SK-N-SH treated with all-trans-retinoic acid at 6 μM for 48 hours (cell line): ENCODE measurements at regions not wholly inside any gene's neighbourhood (a gene's known extent, or its start where the extent isn't known, plus 50 kb on each side); places are given as distances from the start of the nearest gene placed in this dataset.

Source experiments
- ATAC-seq: fragments of 200-7000 bp; cut with Tn5 transposase; 3 replicates; pipeline ENCODE4 v1.9.1; 2020; ENCODE audit warnings: mild to moderate bottlenecking, moderate library complexity
- ARNTL ChIP-seq: fragments of 450-650 bp; formaldehyde crosslinking; IDR thresholded peaks from 2 replicates; pipeline ENCODE4 v1.5.0; 2020; ENCODE audit warnings: low read depth, mild to moderate bottlenecking, moderate library complexity, borderline replicate concordance
- BACH2 ChIP-seq: fragments of 250-450 bp; sonication (Bioruptor Pico); IDR thresholded peaks from 2 replicates; pipeline ENCODE4 v1.9.0; 2021; ENCODE audit warnings: mild to moderate bottlenecking, borderline replicate concordance
- CSDC2 ChIP-seq: fragments of 250-450 bp; sonication (Bioruptor Pico); IDR thresholded peaks from 2 replicates; pipeline ENCODE4 v1.5.0; 2020; ENCODE audit warnings: mild to moderate bottlenecking, moderate library complexity
- OSR1 ChIP-seq: fragments of 250-450 bp; sonication (Bioruptor Pico); IDR thresholded peaks from 2 replicates; pipeline ENCODE4 v1.8.0; 2022; ENCODE audit warnings: moderate library complexity, mild to moderate bottlenecking, inconsistent platforms
- PATZ1 ChIP-seq: fragments of 250-450 bp; sonication (Bioruptor Pico); IDR thresholded peaks from 2 replicates; pipeline ENCODE4 v1.8.0; 2020; ENCODE audit warnings: mild to moderate bottlenecking, moderate library complexity, borderline replicate concordance
- POU6F1 ChIP-seq: fragments of 250-450 bp; sonication (Bioruptor Pico); IDR thresholded peaks from 2 replicates; pipeline ENCODE4 v1.8.0; 2021; ENCODE audit warnings: low read depth, mild to moderate bottlenecking, moderate library complexity, borderline replicate concordance
- PPARA ChIP-seq: fragments of 250-450 bp; sonication (Bioruptor Pico); IDR thresholded peaks from 2 replicates; pipeline ENCODE4 v1.5.0; 2020; ENCODE audit warnings: mild to moderate bottlenecking, borderline replicate concordance
- RARB ChIP-seq: fragments of 250-450 bp; sonication (Bioruptor Pico); IDR thresholded peaks from 2 replicates; pipeline ENCODE4 v1.8.0; 2021; ENCODE audit warnings: mild to moderate bottlenecking, moderate library complexity
- SNAI2 ChIP-seq: fragments of 250-450 bp; sonication (Bioruptor Pico); IDR thresholded peaks from 2 replicates; pipeline ENCODE4 v1.5.0; 2020; ENCODE audit warnings: mild to moderate bottlenecking, moderate library complexity
- TCF4 ChIP-seq: fragments of 250-450 bp; sonication (Bioruptor Pico); IDR thresholded peaks from 2 replicates; pipeline ENCODE4 v1.8.0; 2021; ENCODE audit warnings: mild to moderate bottlenecking, moderate library complexity, borderline replicate concordance
- TOX ChIP-seq: fragments of 250-450 bp; sonication (Bioruptor Pico); IDR thresholded peaks from 2 replicates; pipeline ENCODE4 v1.8.0; 2021; ENCODE audit warnings: mild to moderate bottlenecking, moderate library complexity, borderline replicate concordance
- TSHZ2 ChIP-seq: fragments of 250-450 bp; sonication (Bioruptor Pico); IDR thresholded peaks from 2 replicates; pipeline ENCODE4 v1.5.0; 2020; ENCODE audit warnings: mild to moderate bottlenecking, moderate library complexity
- ZC3H10 ChIP-seq: fragments of 250-450 bp; sonication (Bioruptor Pico); IDR thresholded peaks from 2 replicates; pipeline ENCODE4 v1.5.1; 2021; ENCODE audit warnings: mild to moderate bottlenecking, moderate library complexity
- ZFP3 ChIP-seq: fragments of 250-450 bp; sonication (Bioruptor Pico); IDR thresholded peaks from 2 replicates; pipeline ENCODE4 v1.5.0; 2020; ENCODE audit warnings: mild to moderate bottlenecking, moderate library complexity
- ZNF565 ChIP-seq: fragments of 450-650 bp; formaldehyde crosslinking; conservative IDR thresholded peaks from 2 replicates; pipeline ENCODE4 v1.5.0; 2020; ENCODE audit warnings: low read depth, mild to moderate bottlenecking, moderate library complexity
- ZNF70 ChIP-seq: fragments of 450-650 bp; formaldehyde crosslinking; IDR thresholded peaks from 2 replicates; pipeline ENCODE4 v1.5.0; 2020; ENCODE audit warnings: mild to moderate bottlenecking, moderate library complexity
- ZNF8 ChIP-seq: fragments of 450-650 bp; formaldehyde crosslinking; IDR thresholded peaks from 2 replicates; pipeline ENCODE4 v1.5.0; 2020; ENCODE audit warnings: mild to moderate bottlenecking, moderate library complexity
- TF ChIP-seq, protein P1 (sequence below): fragments of 250-450 bp; sonication (Bioruptor Pico); IDR thresholded peaks from 2 replicates; pipeline ENCODE4 v1.5.1; 2020; ENCODE audit warnings: low read depth, mild to moderate bottlenecking, moderate library complexity
- TF ChIP-seq, protein P2 (sequence below): fragments of 250-450 bp; sonication (Bioruptor Pico); IDR thresholded peaks from 2 replicates; pipeline ENCODE4 v1.5.1; 2021; ENCODE audit warnings: mild to moderate bottlenecking, moderate library complexity

DNA sequence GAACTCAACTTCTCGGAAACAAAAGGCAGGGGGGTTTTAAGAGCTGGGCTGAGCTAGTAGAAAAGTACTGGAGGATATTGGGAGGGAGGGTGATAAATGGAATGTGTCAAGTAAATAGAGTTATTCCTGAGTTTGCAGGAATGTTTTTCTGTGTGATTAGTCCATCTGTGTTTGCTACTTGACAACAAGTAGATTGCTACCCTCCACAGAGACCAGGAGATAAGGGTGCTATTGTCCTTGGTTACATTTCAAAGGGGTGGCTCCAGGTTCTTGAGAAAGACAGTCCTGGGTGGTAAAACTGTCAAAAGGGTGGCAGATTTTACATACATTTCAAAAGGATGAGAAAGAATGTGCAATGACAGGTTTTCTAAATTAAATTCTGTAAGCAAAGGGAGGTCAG is 181.2 kb upstream of the PPP3CA start (continued):
- TF ChIP-seq ZNF70 (CRISPR knock-in tag): no peak

DNA sequence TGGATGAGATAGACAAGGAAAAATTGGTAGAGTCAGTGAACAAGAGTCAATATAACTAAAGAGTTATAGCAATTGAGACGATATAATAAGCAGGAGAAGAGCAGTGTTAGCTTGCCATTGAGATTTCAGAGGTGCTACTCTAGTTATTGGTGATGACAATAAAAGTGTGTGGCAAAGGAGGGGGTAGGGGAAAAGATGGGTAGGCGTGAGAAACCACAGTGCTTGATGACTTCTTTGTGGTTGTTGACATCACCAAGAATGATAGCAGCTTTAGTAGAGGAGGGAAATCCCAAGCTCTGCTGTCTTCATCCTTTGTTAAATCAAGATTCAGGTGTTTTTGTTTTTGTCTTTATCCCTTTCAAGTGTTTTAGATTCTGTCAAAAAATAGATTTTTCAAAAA is 179.9 kb upstream of the PPP3CA start:
- TF ChIP-seq BACH2 (CRISPR knock-in tag): no peak
- TF ChIP-seq, protein P1, sequence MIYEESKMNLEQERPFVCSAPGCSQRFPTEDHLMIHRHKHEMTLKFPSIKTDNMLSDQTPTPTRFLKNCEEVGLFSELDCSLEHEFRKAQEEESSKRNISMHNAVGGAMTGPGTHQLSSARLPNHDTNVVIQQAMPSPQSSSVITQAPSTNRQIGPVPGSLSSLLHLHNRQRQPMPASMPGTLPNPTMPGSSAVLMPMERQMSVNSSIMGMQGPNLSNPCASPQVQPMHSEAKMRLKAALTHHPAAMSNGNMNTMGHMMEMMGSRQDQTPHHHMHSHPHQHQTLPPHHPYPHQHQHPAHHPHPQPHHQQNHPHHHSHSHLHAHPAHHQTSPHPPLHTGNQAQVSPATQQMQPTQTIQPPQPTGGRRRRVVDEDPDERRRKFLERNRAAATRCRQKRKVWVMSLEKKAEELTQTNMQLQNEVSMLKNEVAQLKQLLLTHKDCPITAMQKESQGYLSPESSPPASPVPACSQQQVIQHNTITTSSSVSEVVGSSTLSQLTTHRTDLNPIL: no peak
- TF ChIP-seq ZC3H10: no peak
- no peak for TF ChIP-seq PPARA
- TF ChIP-seq CSDC2: no peak
- TF ChIP-seq ZFP3 (CRISPR knock-in tag): no peak
- TF ChIP-seq PATZ1 (CRISPR knock-in tag): no peak
- no peak for TF ChIP-seq ARNTL (CRISPR knock-in tag)
- TF ChIP-seq SNAI2 (CRISPR knock-in tag): no peak
- no peak for TF ChIP-seq TSHZ2
- no peak for ATAC-seq

DNA sequence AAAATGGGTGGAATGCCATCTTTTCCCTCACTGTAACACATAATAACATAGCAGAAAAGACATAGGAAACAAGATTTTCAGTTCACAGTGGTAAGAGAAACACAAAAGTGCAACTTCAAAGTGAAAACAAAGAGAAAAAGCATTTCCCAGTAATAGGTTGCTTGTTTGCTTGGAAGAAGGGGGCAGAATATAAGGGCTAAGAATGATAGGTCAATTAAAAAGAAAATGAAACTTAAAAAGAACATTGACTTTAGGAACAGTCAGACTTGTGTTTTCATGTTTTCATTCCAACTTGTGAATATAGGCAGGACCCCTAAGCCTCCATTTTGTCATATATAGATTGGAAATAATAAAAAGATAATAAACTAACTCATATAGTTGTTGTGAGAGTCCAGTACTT is 168.2 kb upstream of the PPP3CA start:
- no peak for TF ChIP-seq PPARA
- TF ChIP-seq PATZ1 (CRISPR knock-in tag): no peak
- TF ChIP-seq POU6F1 (CRISPR knock-in tag): no peak
- TF ChIP-seq CSDC2: no peak
- TF ChIP-seq TOX (CRISPR knock-in tag): no peak
- no peak for TF ChIP-seq OSR1
- TF ChIP-seq, protein P2, sequence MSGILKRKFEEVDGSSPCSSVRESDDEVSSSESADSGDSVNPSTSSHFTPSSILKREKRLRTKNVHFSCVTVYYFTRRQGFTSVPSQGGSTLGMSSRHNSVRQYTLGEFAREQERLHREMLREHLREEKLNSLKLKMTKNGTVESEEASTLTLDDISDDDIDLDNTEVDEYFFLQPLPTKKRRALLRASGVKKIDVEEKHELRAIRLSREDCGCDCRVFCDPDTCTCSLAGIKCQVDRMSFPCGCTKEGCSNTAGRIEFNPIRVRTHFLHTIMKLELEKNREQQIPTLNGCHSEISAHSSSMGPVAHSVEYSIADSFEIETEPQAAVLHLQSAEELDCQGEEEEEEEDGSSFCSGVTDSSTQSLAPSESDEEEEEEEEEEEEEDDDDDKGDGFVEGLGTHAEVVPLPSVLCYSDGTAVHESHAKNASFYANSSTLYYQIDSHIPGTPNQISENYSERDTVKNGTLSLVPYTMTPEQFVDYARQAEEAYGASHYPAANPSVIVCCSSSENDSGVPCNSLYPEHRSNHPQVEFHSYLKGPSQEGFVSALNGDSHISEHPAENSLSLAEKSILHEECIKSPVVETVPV (CRISPR knock-in tag): no peak
- no peak for TF ChIP-seq SNAI2 (CRISPR knock-in tag)
- no peak for TF ChIP-seq ARNTL (CRISPR knock-in tag)
- no peak for TF ChIP-seq TCF4 (CRISPR knock-in tag)
- TF ChIP-seq ZNF565: no peak
- no peak for TF ChIP-seq ZNF8 (CRISPR knock-in tag)
- TF ChIP-seq RARB (CRISPR knock-in tag): no peak
- TF ChIP-seq, protein P1: no peak
- no peak for TF ChIP-seq ZFP3 (CRISPR knock-in tag)
- ATAC-seq: no peak
